Ovary (tissue), 7 donors: ENCODE measurements at regions not wholly inside any gene's neighbourhood (a gene's known extent, or its start where the extent isn't known, plus 50 kb on each side); places are given as distances from the start of the nearest gene placed in this dataset.

Experiments
- DNase-seq, 5 donors: peaks; one replicate each; pipeline ENCODE4 v3.0.0-alpha.2; 2019 to 2020
- H3K27ac ChIP-seq, 2 donors: fragments of 200-600 bp; one replicate each; pipeline versions ENCODE4 v1.5.1 to v1.8.0; 2019 to 2022
- H3K27me3 ChIP-seq: fragments of 200-600 bp; one replicate; pipeline ENCODE4 v1.8.0; 2022
- H3K36me3 ChIP-seq: fragments of 200-600 bp; sonication (generic); one replicate; pipeline ENCODE4 v1.5.1; 2019
- H3K4me1 ChIP-seq: one replicate; pipeline ENCODE4 v1.8.1; 2013; ENCODE audit warnings: mild to moderate bottlenecking, moderate library complexity; ENCODE audit not compliant: insufficient read depth
- H3K4me3 ChIP-seq: fragments of 200-600 bp; sonication (generic); one replicate; pipeline ENCODE4 v1.5.1; 2017
- H3K9me3 ChIP-seq, 2 donors: fragments of 200-600 bp in 1 of 2; sonication (generic) in 1 of 2; one replicate each; pipeline versions ENCODE4 v1.5.1 to v1.8.1; 2013 to 2019; ENCODE audit warnings: mild to moderate bottlenecking in 1 of 2, moderate library complexity in 1 of 2
- CTCF ChIP-seq, 3 donors: fragments of 450-650 bp in 2 of 3; fragments of 200-600 bp in 1 of 3; IDR thresholded peaks; one replicate each; pipeline versions ENCODE4 v1.5.1 to v1.8.0; 2016 to 2022; ENCODE audit warnings: antibody characterized with exemption in 3 of 3, mild to moderate bottlenecking in 1 of 3
- EP300 ChIP-seq: sonication (generic); formaldehyde crosslinking; IDR thresholded peaks from one replicate; pipeline ENCODE4 v1.6.1; 2017; ENCODE audit warnings: antibody characterized with exemption
- POLR2A ChIP-seq: fragments of 450-650 bp; IDR thresholded peaks from one replicate; pipeline ENCODE4 v1.6.1; 2017; ENCODE audit warnings: antibody characterized with exemption, mild to moderate bottlenecking, moderate library complexity
- WGBS, 3 donors: extraction: QIAGEN DNeasy Blood & Tissue Kit in 1 of 3; methylation state at CpG; one replicate each; pipeline versions ENCODE4 v1.1.5 to v1.1.7; 2013 to 2017; 5-methylcytosine and 5-hydroxymethylcytosine counted together
- intact Hi-C, 4 donors: fragments of 100-400 bp; cut with DNase I; formaldehyde crosslinking; loops; one replicate each; pipeline versions ENCODE4 v1.11.0 to v1.15.1; 2022 to 2023
- donor health status: DM: no; HTN: no; CAD: no; lungs with moderate emphysema.
- donor health status: DM: no; HTN: no; CAD: no.
- donor health status: Bipolar disorder and iron deficiency.
- donor health status: DM: no; HTN: no; CAD: no.
- donor health status: DM: yes; HTN: yes; CAD: no.

GRCh38 chr4:10998846-10999245, 314.3 kb upstream of the CLNK start:
- Histone ChIP-seq H3K27ac (no peak overlapping the region), H3K4me1 (no peaks in the 10 kb centered on the region), H3K27me3 (no peaks in the 10 kb centered on the region), H3K9me3 (no peaks in the 10 kb centered on the region), H3K36me3 (no peaks in the 10 kb centered on the region), H3K4me3 (no peak overlapping the region)
- intact Hi-C loops: no loop called here
- TF ChIP-seq POLR2A (no peak), CTCF (IDR thresholded peaks at IDR 0.05) (no peak), EP300 (no peak)
- 73 to 79% (median 74%) methylated on average over 1 of the region's 1 CpG for WGBS, 3 donors
- no peak for DNase-seq

GRCh38 chr4:10984815-10985214, 300.2 kb upstream of the CLNK start:
- no peaks in the 10 kb centered on the region for H3K36me3 ChIP-seq
- no peaks in the 10 kb centered on the region for H3K27me3 ChIP-seq
- no peak for DNase-seq
- no peak overlapping the region for H3K4me3 ChIP-seq
- H3K9me3 ChIP-seq: no peaks in the 10 kb centered on the region
- H3K4me1 ChIP-seq: peaks cover 2% of the 10 kb centered on the region
- TF ChIP-seq EP300: no peak
- no peak for TF ChIP-seq POLR2A
- no peak for TF ChIP-seq CTCF (IDR thresholded peaks at IDR 0.05)
- no peak overlapping the region for H3K27ac ChIP-seq
- 87 to 98% (median 91%) methylated on average over 2 of the region's 2 CpGs for WGBS, 3 donors
- intact Hi-C loops: no loop called here

GRCh38 chr4:10983885-10984640, 299.5 kb upstream of the CLNK start:
- H3K27ac ChIP-seq: no peak overlapping the region
- H3K27me3 ChIP-seq: no peaks in the 10 kb centered on the region
- H3K36me3 ChIP-seq: no peaks in the 10 kb centered on the region
- H3K9me3 ChIP-seq: no peaks in the 10 kb centered on the region
- no peak overlapping the region for H3K4me3 ChIP-seq
- peaks cover 2% of the 10 kb centered on the region for H3K4me1 ChIP-seq
- intact Hi-C loops: no loop called here
- 91 to 93% (median 92%) methylated on average over 9 of the region's 9 CpGs for WGBS, 3 donors
- no peak for TF ChIP-seq CTCF (IDR thresholded peaks at IDR 0.05)
- no peak for TF ChIP-seq POLR2A
- TF ChIP-seq EP300: no peak
- DNase-seq: no peak

GRCh38 chr4:10983268-10983667, 298.7 kb upstream of the CLNK start:
- no peaks in the 10 kb centered on the region for H3K27me3 ChIP-seq
- no peaks in the 10 kb centered on the region for H3K9me3 ChIP-seq
- H3K4me3 ChIP-seq: no peak overlapping the region
- DNase-seq: no peak
- H3K36me3 ChIP-seq: no peaks in the 10 kb centered on the region
- 66 to 75% (median 68%) methylated on average over 2 of the region's 2 CpGs for WGBS, 3 donors
- intact Hi-C loops: no loop called here
- no peak overlapping the region for H3K27ac ChIP-seq
- peaks cover 2% of the 10 kb centered on the region for H3K4me1 ChIP-seq
- no peak for TF ChIP-seq CTCF (IDR thresholded peaks at IDR 0.05)
- TF ChIP-seq POLR2A: no peak
- TF ChIP-seq EP300: no peak
